LNCAP (cell line): ENCODE measurements at regions not wholly inside any gene's neighbourhood (a gene's known extent, or its start where the extent isn't known, plus 50 kb on each side); places are given as distances from the start of the nearest gene placed in this dataset.

Experiments used
- TF ChIP-seq, protein P1 (sequence below): fragments of 450-650 bp; IDR thresholded peaks from 2 replicates; pipeline ENCODE4 v1.5.1; 2017; ENCODE audit warnings: mild to moderate bottlenecking

DNA sequence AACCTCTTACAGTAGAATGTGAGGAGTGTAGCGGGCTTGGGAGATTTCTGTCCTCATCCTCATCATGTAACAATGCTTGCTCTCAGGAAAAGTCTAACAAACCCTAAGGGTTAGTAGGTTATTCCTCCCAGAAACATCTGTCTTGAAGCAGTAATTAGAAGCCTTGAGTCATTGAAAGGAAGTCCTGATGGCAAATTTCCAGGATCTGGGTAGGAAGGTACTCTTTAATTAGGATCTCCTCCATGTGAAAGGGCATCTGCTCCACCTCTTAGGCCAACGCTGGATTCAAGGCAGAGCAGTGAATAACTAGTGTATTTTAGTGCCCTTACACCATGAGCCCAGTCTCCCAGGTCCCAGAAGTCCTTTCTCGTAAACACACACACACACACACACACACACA lies 106.6 kb upstream of the BARHL2 start:
- TF ChIP-seq, protein P1, sequence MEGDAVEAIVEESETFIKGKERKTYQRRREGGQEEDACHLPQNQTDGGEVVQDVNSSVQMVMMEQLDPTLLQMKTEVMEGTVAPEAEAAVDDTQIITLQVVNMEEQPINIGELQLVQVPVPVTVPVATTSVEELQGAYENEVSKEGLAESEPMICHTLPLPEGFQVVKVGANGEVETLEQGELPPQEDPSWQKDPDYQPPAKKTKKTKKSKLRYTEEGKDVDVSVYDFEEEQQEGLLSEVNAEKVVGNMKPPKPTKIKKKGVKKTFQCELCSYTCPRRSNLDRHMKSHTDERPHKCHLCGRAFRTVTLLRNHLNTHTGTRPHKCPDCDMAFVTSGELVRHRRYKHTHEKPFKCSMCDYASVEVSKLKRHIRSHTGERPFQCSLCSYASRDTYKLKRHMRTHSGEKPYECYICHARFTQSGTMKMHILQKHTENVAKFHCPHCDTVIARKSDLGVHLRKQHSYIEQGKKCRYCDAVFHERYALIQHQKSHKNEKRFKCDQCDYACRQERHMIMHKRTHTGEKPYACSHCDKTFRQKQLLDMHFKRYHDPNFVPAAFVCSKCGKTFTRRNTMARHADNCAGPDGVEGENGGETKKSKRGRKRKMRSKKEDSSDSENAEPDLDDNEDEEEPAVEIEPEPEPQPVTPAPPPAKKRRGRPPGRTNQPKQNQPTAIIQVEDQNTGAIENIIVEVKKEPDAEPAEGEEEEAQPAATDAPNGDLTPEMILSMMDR, result no peak

DNA sequence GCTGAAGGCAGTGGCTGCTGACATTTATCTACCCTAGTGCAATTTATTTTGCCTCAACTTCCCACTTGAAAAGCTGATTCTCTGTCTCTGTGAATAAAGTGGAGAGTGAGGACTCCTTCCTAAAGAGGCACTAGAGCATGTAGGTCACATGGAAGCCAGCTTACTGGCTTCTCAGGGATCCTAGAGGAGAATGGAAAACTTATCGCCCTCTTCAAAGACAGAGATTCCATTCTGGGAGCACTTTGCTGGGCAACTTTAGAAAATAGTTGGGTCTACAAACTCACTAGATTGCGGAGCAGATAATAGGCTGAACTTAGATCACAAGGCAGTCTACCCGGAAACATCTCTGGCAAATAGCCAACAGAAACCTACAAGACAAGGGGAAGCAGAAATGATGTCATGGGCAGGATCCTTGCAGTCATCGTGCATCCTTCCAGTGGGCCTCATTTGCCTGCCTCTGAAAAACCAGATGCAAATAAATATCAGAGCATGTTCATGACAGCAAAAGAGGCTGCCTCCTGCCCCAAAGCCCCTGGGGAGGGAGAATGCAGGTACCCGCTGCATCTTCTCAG lies 104.8 kb upstream of the BARHL2 start:
- TF ChIP-seq, protein P1, result no peak

DNA sequence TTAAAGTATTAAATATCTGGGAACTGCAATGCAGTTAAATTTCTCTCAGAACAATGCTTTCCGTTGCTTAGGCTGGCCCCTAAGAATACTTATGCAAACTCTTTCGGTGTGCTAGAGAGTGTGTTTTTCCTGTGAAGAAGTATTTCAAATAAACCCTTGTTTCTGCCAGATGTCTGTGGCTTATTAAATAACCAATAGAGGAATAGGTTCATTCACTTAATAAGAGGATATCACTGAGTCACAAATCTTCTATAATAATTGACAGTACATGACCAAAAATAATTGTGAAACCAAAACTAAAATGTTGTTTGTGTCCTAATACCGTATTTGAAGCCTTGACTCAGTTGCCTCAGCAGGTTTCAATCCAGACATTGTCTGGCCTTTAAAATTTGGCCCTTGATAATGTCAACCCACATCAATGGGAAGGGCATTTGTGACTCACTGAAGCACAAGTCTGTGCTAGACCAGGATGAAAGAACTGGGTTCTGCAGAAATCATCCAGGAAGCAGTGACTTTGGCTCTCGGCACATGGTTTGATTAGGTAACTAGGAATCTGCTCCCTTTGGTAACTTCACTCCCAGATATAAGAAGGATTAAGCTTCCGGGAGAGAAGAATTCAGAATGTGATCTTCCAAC lies 104.2 kb upstream of the BARHL2 start:
- TF ChIP-seq, protein P1, result no peak

DNA sequence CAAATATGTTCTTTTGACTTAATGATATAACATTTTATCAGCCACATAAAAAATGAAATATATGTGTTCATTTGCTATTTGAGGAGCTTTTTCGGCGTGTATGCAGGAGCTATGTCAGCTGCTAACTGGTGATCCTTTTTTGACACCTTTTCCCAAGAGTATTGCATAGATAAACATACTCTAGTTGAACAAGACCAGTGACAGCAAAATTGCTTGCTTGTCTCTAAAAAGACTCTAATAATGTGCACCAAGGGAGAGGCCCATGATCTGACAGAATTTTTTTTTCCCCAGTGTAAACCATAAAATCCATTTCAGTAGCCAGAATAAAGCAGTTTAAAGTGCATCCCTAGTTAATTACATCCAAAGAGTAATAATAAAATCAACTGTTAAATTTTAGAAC lies 103.6 kb upstream of the BARHL2 start:
- TF ChIP-seq, protein P1, result no peak

DNA sequence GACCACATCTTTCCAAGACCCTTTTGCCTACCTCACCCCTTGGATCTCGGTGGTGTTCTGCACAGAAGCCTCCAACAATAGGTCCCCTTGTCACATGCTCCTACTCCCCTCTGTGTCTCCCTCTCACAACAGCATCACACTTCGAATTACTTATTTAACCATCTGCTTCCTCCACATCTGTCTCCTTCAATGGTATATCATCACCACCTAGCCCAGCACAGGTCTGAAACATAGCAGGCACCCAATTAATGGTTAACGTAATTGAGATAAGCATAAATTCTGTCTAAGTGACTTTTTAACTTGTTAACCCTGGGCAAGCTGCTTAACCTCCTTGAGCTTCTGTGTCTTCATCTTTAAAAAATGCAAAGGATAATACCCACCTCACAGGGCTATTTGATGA lies 100.3 kb upstream of the BARHL2 start:
- TF ChIP-seq, protein P1, result no peak

DNA sequence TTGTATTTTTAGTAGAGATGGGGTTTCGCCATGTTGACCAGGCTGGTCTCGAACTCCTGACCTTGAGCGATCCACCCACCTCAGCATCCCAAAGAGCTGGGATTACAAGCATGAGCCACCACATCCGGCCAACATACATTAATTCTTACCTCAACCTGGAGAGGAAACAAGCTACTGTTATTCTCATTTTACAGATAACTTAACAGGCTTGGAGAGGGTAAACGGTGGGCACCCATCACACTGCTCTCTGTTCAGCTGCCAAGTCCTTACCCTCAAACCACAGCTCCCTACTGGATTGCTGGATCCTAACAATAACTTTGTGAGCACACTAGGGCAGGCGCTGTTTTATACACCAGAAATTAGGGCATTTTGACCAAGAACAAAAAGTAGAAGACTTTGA lies 93.6 kb upstream of the BARHL2 start:
- TF ChIP-seq, protein P1, result no peak

DNA sequence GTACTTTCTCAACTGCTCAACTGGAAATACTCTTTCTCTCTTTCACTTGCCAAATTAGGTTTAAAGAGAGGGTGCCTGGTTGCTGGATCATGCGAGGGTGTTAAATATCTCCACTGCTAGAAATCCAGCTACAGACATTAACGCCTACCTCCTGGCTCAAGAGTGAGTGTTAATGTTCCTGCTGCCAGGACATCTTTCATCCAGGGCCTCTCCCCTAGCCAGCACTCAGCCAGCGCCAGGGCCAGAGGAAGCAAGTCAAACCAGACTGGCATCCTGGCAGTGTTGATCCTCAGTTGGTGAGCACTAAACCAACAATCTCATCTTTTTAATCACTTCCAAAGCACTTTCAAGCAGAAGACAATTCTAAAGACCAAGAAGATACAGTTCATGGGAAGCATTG lies 92.9 kb upstream of the BARHL2 start:
- TF ChIP-seq, protein P1, result no peak

DNA sequence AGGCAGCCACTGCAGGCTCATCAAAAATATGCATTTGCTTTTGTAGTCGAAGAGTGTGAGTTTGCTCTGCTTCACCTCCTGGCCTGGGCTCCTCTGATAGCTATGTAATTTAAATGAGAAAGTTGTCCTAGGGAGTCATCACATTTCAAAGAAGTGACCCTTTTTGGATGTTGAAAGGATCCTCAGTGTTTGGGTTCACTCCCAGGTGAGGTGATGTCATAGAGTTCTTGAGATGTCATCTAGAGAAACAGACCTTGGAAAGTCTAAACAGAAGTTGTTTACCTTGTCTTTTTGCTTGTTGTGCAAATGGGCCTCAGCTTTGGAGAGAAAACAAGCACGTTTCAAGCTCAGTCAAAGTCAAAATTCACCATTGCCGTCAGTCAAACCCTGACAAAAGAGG lies 92.0 kb upstream of the BARHL2 start:
- TF ChIP-seq, protein P1, result no peak
